ENCODE measurements at regions not wholly inside any gene's neighbourhood (a gene's known extent, or its start where the extent isn't known, plus 50 kb on each side); places are given as distances from the start of the nearest gene placed in this dataset.

- TF ChIP-seq CTCF (IDR thresholded peaks at IDR 0.05; ENCODE audit: insufficient read depth, low read length) (no peak), POLR2AphosphoS5 (IDR thresholded peaks at IDR 0.05; ENCODE audit: low read depth) (no peak), REST (IDR thresholded peaks at IDR 0.05; ENCODE audit: insufficient replicate concordance, low read depth) (no peak), SPI1 (IDR thresholded peaks at IDR 0.05; ENCODE audit: borderline replicate concordance, low read depth) (peak; percentile 56), GABPA (IDR thresholded peaks at IDR 0.05; ENCODE audit: low read depth) (no peak)
Observed at GRCh38 chr3:56917361-56918110, 115.8 kb upstream of the ARHGEF3 start.

Measured in HL-60 (cell line).